ENCODE measurements at regions not wholly inside any gene's neighbourhood (a gene's known extent, or its start where the extent isn't known, plus 50 kb on each side); places are given as distances from the start of the nearest gene placed in this dataset.

GRCh38 chr5:17001428-17001827, 65.3 kb upstream of the MYO10 start:
- no peak overlapping the region for H3K27ac ChIP-seq (ENCODE audit: low read depth, low read length)
- no peak overlapping the region for H4K91ac ChIP-seq (replicated peaks; ENCODE audit: insufficient read length, low read length)
- H3K56ac ChIP-seq (replicated peaks; ENCODE audit: insufficient read length, low read depth, low read length): no peak overlapping the region
- no peaks in the 10 kb centered on the region for H3K23me2 ChIP-seq (ENCODE audit: low read depth, low read length)
- no peak overlapping the region for H3K23ac ChIP-seq (ENCODE audit: insufficient read length)
- no peak overlapping the region for H2BK120ac ChIP-seq (replicated peaks; ENCODE audit: low read depth, low read length)
- H4K20me1 ChIP-seq (replicated peaks in 1 of 2; ENCODE audit: control insufficient read depth in 1 of 2, insufficient read depth in 2 of 2, low read length in 2 of 2): no peaks in the 10 kb centered on the region
- H2BK5ac ChIP-seq (ENCODE audit: low read depth, low read length): no peak overlapping the region
- H2BK20ac ChIP-seq (ENCODE audit: low read length): no peak overlapping the region
- H3K79me2 ChIP-seq (ENCODE audit: control insufficient read depth in 1 of 2, insufficient read depth in 2 of 2, low read length in 2 of 2): no peaks in the 10 kb centered on the region
- POLR2A ChIA-PET (ENCODE audit: partially characterized antibody): no interaction called here
- H2BK12ac ChIP-seq (ENCODE audit: low read depth, low read length): no peak overlapping the region
- H4K8ac ChIP-seq (ENCODE audit: extremely low read depth, insufficient read depth, low read length): no peak overlapping the region
- H3K14ac ChIP-seq (ENCODE audit: insufficient read length): no peak overlapping the region
- no peak overlapping the region for H3K9ac ChIP-seq (replicated peaks in 1 of 4; ENCODE audit: extremely low read depth in 1 of 4, low read depth in 3 of 4, low read length in 3 of 4)
- CTCF ChIA-PET (ENCODE audit: partially characterized antibody): interaction anchor here (0.8 to 1.1 kb wide), 2 partner anchors 10 to 131 kb away, joined by 3 to 4 read pairs; no protein-coding TSS in a partner anchor
- no peak overlapping the region for H2BK15ac ChIP-seq (ENCODE audit: low read length)
- H3K4me3 ChIP-seq (ENCODE audit: extremely low read depth in 1 of 4, insufficient read depth in 2 of 4, low read depth in 3 of 4, low read length in 4 of 4): no peak overlapping the region
- H3K18ac ChIP-seq (ENCODE audit: extremely low read depth, low read length): no peak overlapping the region
- H3K79me1 ChIP-seq (ENCODE audit: low read depth, low read length): no peaks in the 10 kb centered on the region
- DNase-seq (ENCODE audit: low read depth in 1 of 2, low spot score in 2 of 2) (no peak), FAIRE-seq (no peak)
- H3K4me1 ChIP-seq (replicated peaks in 1 of 4; ENCODE audit: control insufficient read depth in 3 of 4, insufficient read depth in 4 of 4, low read length in 3 of 4): no peaks in the 10 kb centered on the region
- no peak overlapping the region for H3K4ac ChIP-seq (replicated peaks; ENCODE audit: insufficient read length, low read depth, low read length)
- 95% methylated on average over 3 of the region's 3 CpGs; no CpG with 5 or more reads in 1 of the 2 experiments for WGBS, 2 experiments (ENCODE audit: extremely low coverage in 1 of 2, insufficient coverage in 1 of 2, insufficient read length in 1 of 2, insufficient replicate concordance in 2 of 2, low coverage in 1 of 2, low lambda C conversion rate in 2 of 2, missing lambda C conversion rate in 1 of 2)
- H3K27me3 ChIP-seq (replicated peaks in 1 of 4; ENCODE audit: control insufficient read depth in 3 of 4, extremely low read depth in 1 of 4, insufficient read depth in 3 of 4, low read length in 3 of 4): no peaks in the 10 kb centered on the region
- H3K4me2 ChIP-seq (ENCODE audit: insufficient read depth in 1 of 2, low read depth in 2 of 2, low read length in 2 of 2): no peak overlapping the region
- H3K9me3 ChIP-seq (ENCODE audit: insufficient read depth in 2 of 2, low read depth in 1 of 2, low read length in 1 of 2): no peaks in the 10 kb centered on the region
- TF ChIP-seq BACH1 (IDR thresholded peaks at IDR 0.05; ENCODE audit: low read length): no peak
- TF ChIP-seq BRCA1 (IDR thresholded peaks at IDR 0.05; ENCODE audit: low read depth, low read length): no peak
- no peak for TF ChIP-seq ZNF274 (IDR thresholded peaks at IDR 0.05; ENCODE audit: borderline replicate concordance, extremely low read depth, low read length)
- TF ChIP-seq CBX8 (IDR thresholded peaks at IDR 0.05; ENCODE audit: borderline replicate concordance, low read depth, low read length): no peak
- TF ChIP-seq ATF3 (IDR thresholded peaks at IDR 0.05; ENCODE audit: insufficient read depth, low read depth, low read length): no peak
- no peak for TF ChIP-seq FOSL1 (IDR thresholded peaks at IDR 0.05; ENCODE audit: insufficient read depth, low read depth, low read length)
- TF ChIP-seq ATF2 (IDR thresholded peaks at IDR 0.05; ENCODE audit: low read length): no peak
- no peak overlapping the region for H4K5ac ChIP-seq (ENCODE audit: insufficient read length, low read depth, low read length)
- H2AFZ ChIP-seq (ENCODE audit: low read length): no peak overlapping the region
- H3K36me3 ChIP-seq (ENCODE audit: control insufficient read depth in 2 of 4, insufficient read depth in 4 of 4, low read length in 3 of 4): no peaks in the 10 kb centered on the region
- no peak overlapping the region for H2AK5ac ChIP-seq (ENCODE audit: low read depth, low read length)

All from H1 (cell line).